GM21825 (cell line): ENCODE measurements at regions not wholly inside any gene's neighbourhood (a gene's known extent, or its start where the extent isn't known, plus 50 kb on each side); places are given as distances from the start of the nearest gene placed in this dataset.

Source experiments
- ATAC-seq: cut with Tn5 transposase; IDR thresholded peaks from one replicate; pipeline ENCODE4 v1.9.1; 2021; ENCODE audit warnings: mild to moderate bottlenecking, moderate library complexity; ENCODE audit not compliant: unreplicated experiment

DNA sequence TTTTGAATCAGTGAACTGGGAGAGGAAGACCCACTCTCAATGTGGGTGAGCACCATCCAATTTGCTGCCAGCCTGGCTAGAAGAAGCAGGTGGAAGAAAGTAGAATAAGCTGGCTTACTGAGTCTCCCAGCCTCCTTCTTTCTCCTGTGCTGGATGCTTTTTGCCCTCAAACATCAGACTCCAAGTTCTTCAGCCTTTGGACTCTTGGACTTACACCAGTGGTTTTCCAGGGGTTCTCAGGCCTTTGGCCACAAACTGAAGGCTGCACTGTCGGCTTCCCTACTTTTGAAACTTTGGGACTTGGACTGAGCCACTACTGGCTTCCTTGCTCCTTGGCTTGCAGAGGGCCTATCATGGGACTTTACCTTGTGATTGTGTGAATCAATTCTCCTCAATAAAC, 804.2 kb upstream of the SLITRK1 start:
- ATAC-seq, result no peak

GRCh38 chr13:84684804-84685203, 802.5 kb upstream of the SLITRK1 start:
- no peak for ATAC-seq

GRCh38 chr13:84684048-84684662, 801.9 kb upstream of the SLITRK1 start:
- no peak for ATAC-seq

GRCh38 chr13:84683448-84683847, 801.2 kb upstream of the SLITRK1 start:
- ATAC-seq, result no peak

GRCh38 chr13:84677836-84678235, 795.6 kb upstream of the SLITRK1 start:
- ATAC-seq, result no peak

DNA sequence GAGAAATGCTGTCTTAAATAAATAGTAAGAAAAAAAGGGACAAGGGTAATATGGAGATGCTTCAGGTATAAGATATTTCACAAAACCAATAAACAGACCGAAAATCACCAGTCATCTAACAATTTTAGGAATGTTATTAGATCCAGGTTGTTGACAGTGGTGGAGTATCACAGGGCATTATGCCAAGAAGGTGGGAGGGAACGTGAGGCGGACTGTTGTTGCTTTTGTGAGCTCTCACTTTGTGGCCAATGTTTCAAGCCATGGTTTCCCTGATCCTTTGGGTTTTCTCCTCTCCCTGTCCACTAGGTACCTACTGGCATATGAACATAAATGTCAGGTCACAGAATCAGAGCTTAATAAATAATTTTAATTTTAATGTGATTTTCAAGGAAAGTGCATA, 790.3 kb upstream of the SLITRK1 start:
- ATAC-seq, result no peak

DNA sequence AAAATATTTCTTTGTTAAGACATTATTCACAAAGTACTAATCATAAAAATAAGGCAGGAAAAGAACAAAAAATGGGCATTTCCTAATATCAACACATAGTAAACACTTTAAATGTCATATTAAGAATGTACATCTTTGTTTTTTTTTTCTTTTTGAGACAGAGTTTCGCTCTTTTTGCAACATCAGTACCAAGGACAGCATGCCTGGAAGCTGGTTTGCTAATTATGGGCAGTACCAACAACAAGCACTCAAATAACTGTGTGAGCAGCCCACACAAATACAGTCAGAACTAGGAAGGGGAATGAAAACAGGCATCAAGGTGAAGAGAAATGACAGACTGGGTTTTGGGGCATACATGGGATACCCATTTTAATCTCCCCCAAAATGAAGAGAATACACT, 788.0 kb upstream of the SLITRK1 start:
- no peak for ATAC-seq

- no peak for ATAC-seq
These were observed 786.4 kb upstream of the SLITRK1 start for GRCh38 chr13:84668637-84669036.

- no peak for ATAC-seq
These were observed 780.2 kb upstream of the SLITRK1 start for GRCh38 chr13:84662491-84662890.

DNA sequence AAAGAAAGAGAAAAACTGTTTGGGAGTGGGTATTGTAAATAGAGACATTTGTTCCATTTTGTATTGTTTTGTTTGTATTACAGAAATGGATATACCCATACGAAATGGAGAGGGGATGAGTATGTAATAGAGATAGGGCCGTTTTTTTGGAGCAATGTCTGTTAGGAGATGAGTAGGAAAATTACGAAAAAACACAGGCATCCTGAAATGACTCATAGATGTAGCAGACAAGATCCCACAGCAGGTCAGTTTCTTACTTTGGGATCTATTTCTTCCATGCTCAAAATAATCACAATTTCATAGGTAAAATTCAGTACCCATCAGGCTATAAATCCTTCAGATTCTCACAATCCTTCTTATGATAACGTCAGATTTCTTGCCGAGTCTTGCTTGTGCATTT, 779.4 kb upstream of the SLITRK1 start:
- no peak for ATAC-seq

DNA sequence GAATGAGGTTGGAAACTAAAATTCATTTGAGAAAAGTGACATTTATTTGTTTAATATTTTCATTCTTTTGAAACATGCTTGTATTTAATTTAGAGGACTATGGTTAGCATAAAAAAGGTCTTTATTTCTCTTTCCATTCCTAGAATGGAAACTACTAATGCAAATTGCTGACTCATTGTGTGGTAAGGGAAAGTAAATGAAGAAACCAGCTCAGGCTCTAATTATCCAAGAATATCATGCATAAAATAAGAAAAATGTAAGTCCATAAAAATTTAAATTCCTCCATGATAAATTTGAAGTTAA, 777.0 kb upstream of the SLITRK1 start:
- no peak for ATAC-seq

DNA sequence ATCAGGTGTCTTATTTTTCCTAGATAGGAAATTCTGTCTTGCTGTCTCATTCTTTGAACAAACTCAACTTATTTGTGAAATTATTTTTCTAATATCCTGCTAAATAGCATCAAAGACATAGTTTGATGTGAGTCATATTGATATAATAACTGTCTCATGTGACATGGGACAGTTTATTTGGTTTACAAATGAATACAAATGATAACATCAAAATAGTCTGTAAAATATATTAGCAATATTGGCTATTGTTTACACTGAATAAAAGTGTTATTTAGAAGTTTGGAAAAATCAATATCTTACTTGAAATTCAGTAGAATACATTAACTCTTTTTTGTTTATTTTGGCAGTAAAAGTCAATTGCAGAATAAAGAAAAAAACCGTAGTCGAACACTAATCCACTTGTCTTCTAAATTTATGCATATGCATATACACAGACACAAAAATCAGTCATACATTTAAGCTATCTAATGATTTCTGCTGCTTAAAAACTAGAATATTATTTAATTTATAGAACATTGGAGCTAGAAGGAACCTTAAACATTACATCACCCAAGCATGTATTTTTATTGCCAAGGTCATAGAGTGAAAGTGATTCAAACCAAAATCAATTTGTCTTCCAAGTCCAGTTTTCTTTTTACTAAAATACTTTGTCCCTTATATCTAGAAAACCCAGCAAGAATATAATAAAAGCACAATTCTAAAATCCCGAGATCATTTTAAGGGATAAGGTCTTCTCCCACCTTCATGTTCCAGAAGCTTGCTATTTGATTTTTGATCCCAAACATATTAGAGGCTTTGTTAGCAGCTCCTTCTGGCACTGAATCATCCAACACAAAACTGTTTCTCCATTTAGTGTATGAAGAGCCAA, 776.5 kb upstream of the SLITRK1 start:
- no peak for ATAC-seq

- no peak for ATAC-seq
These were observed 773.4 kb upstream of the SLITRK1 start for GRCh38 chr13:84655677-84656076.

DNA sequence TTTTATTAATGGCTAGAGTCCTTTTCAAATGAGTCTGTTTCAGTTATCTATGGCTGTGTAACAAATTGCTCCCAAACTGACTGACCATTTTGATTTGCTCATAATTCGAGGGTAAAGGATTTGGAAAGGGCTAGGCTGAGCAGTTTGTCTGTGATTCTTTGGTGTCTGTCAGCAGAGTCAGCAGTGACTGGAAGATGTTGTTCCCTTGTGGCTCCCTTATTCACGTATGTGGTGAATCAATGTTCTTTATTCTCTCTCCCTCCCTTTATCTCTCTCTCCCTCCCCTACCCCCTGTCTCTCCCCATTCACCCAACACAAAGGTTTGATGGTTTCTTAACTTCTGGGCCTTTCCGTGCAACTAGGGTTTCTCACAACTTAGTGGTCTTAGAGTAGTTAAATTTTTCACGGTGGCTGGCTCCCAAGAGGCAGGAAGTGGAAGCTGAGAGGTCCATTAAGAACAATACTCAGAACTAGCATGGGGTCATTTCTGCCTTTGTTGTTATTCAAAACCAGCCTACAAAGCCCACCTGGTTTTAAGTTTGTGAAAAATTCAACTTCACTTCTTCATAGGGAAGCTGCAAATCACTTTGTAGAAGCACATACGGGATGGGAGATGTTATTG, 772.5 kb upstream of the SLITRK1 start:
- no peak for ATAC-seq

GRCh38 chr13:84653915-84654534, 771.8 kb upstream of the SLITRK1 start:
- no peak for ATAC-seq

- no peak for ATAC-seq
These were observed 769.4 kb upstream of the SLITRK1 start for GRCh38 chr13:84651705-84652104.

DNA sequence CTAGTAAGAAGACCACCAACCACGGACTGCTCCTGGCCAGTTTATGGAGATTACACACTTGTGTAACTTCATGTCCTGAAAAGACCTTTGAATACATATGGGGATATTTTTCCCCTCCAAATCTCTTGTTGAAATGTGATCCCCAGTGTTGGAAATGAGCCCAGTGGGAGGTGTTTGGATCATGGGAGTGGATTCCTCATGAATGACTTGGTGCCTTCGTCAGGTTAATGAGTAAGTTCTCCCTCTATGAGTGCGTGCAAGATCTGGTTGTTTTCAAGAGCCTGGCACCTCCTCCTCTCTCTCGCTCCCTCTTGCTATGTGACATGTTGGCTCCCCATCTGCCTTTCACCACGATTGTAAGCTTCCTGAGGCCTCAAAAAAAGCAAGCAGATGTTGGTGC, 769.0 kb upstream of the SLITRK1 start:
- no peak for ATAC-seq

GRCh38 chr13:84649853-84650252, 767.6 kb upstream of the SLITRK1 start:
- ATAC-seq, result no peak

- ATAC-seq, result no peak
These were observed 765.9 kb upstream of the SLITRK1 start for GRCh38 chr13:84648069-84648640.

DNA sequence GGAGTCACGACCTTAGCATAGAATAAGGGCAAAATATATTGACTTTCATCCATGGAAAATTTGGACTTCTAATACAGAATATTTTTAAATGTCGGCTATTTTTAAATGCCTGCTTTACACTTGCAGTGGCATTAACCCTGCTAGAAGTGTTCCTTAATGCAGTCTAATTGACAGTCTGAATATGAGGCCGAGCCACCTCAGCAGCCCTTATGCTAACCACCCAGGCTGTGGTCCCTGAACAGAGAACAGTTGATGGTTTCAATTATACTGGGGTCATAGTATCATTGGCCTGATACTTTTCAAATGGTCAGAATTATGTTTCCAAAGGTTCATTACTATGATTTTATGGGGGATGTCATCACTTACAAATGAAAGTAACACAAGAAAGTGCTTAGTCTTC, 764.7 kb upstream of the SLITRK1 start:
- no peak for ATAC-seq

DNA sequence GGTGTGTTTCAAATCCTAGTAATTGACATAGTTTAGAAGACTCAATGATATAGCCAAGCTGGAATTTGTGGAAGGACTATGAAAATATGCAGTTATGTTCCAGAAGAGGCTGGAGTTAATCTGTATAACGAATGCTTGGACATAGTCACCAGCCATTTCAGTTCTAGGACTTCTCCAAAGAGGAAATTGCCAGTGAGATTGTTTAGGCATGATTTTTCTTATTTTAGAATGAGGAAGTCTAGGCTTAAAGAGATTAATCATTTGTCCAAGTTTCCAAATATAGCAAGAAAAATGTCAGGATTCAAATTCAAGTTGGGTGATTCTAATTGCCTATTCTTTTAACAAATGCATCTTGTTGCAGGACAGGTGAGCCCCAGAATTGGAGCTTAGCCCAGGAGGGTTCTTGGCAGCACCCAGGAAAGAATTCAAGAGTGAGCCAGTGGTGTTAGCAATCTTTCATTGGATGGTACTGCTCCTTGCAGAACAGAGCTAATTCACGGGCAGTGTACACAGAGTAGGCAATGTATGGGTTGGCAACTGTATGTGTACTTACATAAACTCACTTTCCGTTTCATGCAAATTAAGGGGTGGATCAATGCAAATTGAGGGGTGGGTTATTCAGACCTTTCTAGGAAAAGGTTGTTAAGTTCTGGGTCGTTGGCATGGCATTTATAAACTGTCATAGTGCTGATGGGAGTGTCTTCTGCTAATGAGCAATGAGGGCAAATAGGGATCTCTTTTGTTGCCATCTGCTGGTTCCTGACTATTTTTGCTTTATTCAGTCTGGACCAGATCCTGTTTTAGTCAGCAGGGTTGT, 763.1 kb upstream of the SLITRK1 start:
- ATAC-seq, result no peak
